HG03095 (cell line): ENCODE measurements at regions not wholly inside any gene's neighbourhood (a gene's known extent, or its start where the extent isn't known, plus 50 kb on each side); places are given as distances from the start of the nearest gene placed in this dataset.

Experiments used
- ATAC-seq: cut with Tn5 transposase; IDR thresholded peaks from one replicate; pipeline ENCODE4 v1.9.1; 2021; ENCODE audit warnings: moderate library complexity; ENCODE audit not compliant: unreplicated experiment

GRCh38 chr18:24726727-24727492 is 266.5 kb downstream of the HRH4 start:
- no peak for ATAC-seq

DNA sequence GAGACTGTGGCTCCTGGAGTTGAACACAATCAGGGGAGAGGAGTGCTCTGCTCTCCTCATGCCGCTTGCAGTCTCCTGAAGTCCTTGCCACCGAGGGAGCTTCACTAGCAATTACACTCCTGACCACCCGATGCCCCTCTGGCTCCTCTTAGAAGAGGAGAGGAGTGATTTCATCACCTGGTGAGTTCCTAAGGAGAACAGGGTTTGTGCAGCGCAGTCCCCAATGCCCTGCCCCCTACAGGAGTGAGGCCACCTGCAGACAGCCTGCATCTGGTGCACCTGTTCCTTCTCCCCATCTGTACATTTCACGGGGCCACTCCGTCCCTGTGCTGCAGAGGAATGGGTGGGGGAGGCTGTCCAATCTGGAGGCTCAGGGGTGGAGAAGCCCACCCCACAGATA is 267.2 kb downstream of the HRH4 start:
- ATAC-seq: no peak

- ATAC-seq: no peak
Measured at GRCh38 chr18:24731158-24731557, 270.7 kb downstream of the HRH4 start.

DNA sequence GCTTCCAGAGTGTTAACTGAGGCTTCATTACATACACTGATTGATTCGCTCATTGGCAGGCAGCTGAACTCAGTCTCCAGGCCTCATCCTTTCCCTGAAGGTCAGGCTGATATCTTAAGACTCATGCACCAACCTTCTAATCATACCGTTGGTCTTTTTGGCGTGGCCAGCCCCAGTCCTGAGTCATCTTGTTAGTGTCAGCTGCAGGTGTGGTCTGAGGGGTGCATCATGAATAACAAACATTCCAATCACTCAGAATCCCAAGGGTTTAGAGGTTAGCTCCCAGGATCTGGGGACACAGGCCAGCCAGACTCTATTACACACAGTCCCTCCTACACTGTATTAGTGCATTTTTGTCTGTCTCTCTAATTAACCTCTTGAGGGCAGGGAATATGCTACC is 271.5 kb downstream of the HRH4 start:
- ATAC-seq: no peak

DNA sequence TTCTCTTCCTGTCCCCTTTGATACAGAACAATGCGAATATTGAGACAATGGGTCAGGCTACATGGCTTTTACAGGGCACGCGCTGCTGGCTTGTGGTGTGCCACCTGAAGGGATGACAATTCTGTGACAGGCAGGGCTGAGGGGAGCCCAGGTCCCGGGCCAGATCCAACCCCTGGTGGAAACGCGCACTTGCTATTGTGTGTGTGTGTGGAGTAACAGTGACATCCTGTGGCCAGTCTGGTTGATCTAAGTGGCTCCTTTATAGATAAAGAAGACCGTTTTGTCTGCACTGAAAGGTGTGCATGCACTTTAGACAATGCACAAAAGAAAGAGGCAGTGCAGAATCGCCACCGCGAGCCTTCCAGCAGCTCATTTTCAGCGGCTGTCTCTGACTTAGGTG is 273.6 kb downstream of the HRH4 start:
- ATAC-seq: no peak

DNA sequence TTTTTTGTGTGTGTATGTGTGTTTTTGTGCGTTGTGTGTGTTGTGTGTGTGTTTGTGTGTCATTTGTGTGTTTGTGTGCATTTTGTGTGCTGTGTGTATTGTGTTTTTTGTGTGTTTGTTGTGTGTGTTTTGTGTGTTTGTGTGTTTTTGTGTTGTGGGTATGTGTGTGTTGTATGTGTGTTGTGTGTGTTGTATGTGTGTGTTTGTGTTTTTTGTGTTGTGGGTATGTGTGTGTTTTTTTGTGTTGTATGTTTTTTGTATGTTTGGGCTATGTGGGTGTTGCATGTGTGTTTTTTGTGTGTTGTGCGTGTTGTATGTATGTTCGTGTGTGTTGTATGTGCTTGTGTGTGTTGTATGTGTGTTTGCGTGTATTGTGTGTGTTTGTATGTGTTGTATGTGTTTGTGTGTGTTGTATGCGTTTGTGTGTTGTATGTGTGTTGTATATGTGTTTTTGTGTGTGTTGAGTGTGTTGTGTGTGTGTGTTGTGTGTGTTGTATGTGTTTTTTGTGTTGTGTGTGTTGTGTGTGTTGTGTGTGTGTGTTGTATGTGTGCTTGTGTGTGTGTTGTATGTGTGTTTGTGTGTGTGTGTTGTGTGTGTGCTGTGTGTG is 275.3 kb downstream of the HRH4 start:
- ATAC-seq: no peak

- no peak for ATAC-seq
Measured at GRCh38 chr18:24736662-24737330, 276.4 kb downstream of the HRH4 start.

DNA sequence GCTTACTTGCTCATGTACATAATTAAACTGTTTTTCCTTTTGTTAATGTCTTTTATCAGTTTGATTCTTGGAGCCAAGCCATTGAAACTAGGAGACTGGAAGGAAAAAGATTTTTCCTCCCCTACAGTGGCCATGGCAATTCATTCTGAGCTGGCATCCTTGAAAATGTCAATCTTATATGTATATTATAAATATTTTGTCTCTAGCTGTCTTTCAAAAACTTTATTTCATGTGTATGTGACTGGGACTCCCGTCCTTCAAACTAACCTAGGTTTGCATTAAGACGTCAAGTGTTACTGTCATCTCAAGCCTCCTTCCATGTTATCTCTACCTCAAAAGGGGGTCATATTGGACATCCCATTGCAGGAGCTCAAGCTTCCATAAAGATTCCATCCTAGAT is 280.4 kb downstream of the HRH4 start:
- ATAC-seq: no peak

GRCh38 chr18:24741321-24741720 is 280.9 kb downstream of the HRH4 start:
- no peak for ATAC-seq

- ATAC-seq: no peak
Measured at GRCh38 chr18:24741965-24742724, 281.7 kb downstream of the HRH4 start.

GRCh38 chr18:24754583-24755253 is 294.3 kb downstream of the HRH4 start:
- no peak for ATAC-seq

- ATAC-seq: no peak
Measured at GRCh38 chr18:24756385-24756784, 295.9 kb downstream of the HRH4 start.

GRCh38 chr18:24757134-24757533 is 296.7 kb downstream of the HRH4 start:
- ATAC-seq: no peak

DNA sequence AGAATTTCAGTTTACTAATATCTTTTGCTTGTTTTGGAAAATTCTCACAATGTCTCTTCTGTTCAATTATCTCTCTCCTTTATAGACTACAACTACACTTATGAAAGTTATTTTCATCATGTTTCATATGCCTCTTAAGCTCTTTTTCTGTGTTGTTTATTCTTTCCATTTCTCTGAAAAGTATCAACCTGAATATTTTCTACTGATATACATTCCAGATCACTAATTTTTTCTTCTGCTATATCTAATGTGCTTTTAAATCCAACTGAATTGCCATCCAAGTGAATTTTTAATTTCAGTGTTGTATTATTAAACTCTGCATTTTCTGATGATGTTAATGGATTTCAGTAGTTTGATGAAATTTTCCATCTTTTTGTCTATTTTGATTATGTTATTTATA is 301.3 kb downstream of the HRH4 start:
- no peak for ATAC-seq

DNA sequence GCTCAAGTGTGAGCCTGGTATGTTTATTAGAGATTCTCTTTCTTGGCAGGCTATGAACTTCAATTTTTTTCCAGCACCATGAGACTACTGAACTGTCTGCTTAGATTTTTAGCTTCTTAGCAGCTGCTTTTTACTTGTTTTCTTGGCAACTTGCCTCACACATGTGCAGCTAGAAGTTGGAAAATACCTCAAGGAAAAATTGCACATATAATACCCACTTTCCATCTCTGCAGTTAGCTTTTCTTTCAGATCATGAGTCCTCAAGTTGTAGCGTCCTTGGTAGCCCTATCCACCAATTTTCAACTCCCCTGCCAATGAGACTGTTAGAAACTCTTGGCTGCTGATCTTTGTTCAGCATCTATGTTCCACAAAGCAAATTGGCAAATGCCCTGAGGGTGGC is 302.1 kb downstream of the HRH4 start:
- ATAC-seq: no peak

DNA sequence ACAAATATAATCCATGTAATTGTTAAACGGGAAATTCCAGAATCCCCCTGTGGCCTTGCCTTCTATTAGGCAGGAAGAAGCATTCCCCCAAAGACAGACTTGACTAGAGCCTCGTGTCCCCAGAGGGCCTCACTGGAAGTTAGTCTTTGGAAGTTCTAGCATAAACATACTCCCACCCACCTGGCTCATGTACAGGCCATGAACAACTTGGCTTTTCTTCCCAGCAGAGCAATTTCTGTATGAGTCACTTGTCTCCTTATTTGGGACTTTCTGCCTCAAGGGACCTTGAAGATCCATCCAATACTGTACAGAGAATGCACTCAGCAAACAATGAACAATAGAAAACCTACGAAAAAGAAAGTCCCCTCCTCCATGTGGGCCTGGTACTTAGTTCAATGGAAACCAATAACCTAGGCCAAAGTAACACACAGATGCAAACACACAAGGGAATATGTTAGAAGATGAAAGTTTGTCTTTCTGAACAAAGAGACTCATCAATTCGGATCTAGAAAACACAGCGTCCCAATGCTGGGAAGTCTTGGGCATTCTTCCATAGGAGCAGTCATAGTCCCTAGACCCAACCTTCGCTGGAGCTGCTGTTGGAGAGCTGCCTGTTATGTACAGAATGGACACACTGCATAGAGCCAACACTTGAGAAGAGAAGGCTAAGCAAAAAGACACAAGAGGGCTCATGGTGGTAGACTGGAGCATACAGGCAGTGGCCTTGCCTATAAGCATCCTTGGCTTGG is 303.5 kb downstream of the HRH4 start:
- ATAC-seq: no peak

- no peak for ATAC-seq
Measured at GRCh38 chr18:24764766-24765165, 304.3 kb downstream of the HRH4 start.

- no peak for ATAC-seq
Measured at GRCh38 chr18:24766376-24766775, 305.9 kb downstream of the HRH4 start.

DNA sequence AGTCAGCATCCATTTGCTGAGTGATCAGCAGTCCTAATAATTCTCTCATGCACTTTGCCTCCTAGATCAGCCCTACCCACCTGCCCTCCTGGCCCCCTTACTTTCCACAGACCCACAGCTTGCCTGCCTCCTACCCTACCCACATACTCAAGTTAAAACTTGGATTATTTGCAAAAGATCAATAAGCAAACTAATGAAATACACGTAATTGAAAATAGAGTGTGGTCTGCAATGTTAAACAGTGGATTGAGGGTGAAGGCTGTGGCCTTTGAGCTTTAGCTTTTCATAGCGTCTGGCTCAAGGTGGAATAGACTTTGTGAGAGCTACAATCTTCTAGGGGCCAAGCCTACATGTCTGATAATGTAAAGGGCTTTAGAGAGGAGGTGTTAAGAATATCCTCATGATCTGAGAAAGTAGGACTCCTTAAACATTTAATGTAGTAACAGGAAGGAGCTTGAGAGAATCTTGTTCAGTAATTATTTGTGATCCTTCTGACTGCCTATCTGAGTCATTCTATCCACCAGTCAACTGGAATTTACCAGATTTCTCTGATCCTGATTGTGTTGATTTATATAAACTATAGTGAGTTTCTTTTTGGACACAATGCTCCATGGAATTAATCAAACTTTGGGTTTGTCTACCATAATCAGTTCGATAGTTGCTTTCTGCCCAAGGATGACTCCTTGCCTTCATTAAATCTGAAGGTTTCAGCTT is 310.0 kb downstream of the HRH4 start:
- ATAC-seq: no peak

DNA sequence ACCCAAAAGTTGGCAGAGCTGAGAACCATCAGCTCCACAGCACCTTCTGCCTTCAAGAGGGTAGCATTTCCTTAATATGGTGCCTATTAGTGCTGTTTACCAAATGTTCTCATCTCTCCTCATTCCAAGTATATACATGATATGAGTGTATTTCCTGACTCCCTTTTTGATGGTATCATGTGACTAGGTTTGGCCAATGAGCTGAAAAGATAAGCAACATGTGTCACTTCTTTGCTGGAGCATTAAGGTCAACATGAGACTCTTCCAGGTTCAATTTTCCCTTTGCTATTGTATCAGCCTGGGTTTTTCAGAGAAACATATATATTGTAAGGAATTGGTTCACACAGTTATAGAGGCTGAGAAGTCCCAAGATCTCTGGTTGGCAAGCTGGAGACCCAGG is 310.9 kb downstream of the HRH4 start:
- no peak for ATAC-seq
